Keratinocyte (primary cell): ENCODE measurements at regions not wholly inside any gene's neighbourhood (a gene's known extent, or its start where the extent isn't known, plus 50 kb on each side); places are given as distances from the start of the nearest gene placed in this dataset.

Experiments used
- EZH2 ChIP-seq: IDR thresholded peaks from one replicate; pipeline ENCODE4 v1.6.1; 2012; ENCODE audit warnings: inconsistent platforms, mild to moderate bottlenecking, low read length, moderate library complexity
- TF ChIP-seq, protein P1 (sequence below), 3 experiments: IDR thresholded peaks in 1 of 3; conservative IDR thresholded peaks in 1 of 3; optimal IDR thresholded peaks in 1 of 3; 2 replicates in 2 of 3; 3 replicates in 1 of 3; pipeline versions ENCODE3 to v1.5.1; 2011; ENCODE audit warnings: low read length in 3 of 3, mild to moderate bottlenecking in 3 of 3, moderate library complexity in 2 of 3, control low read depth in 1 of 3, inconsistent platforms in 1 of 3; ENCODE audit not compliant: insufficient read depth in 2 of 3; ENCODE audit errors: extremely low read depth in 1 of 3

DNA sequence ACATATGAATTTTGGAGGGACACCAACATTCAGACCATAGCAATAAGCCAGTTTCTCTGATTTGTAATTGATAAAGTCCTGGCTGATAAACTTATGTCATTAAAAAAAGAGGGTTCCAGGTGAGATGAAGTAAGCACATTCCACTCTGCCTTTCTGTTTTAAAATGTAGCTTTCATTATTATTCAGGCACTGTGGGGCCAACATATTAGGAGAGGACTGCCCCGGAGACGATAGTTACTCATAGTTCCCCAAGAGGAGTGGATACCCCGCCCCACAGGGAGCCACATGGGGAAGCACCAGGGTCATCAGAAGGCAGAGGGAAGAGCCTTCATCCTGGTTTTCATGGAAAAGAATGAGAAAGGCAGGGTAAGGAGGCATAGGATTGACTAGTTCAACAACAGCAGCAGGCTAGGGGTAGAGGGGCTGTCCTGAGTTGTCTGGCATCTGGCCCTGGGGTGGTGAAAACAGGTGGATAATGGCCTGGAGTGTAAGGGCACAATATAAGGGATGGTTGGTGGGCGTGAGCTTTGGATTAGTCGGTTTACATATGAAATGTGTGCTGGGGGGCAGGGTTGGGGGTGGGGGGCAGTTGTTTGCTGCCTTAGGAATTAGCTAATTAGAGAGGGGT is 78.7 kb upstream of the PROK2 start:
- TF ChIP-seq, protein P1, sequence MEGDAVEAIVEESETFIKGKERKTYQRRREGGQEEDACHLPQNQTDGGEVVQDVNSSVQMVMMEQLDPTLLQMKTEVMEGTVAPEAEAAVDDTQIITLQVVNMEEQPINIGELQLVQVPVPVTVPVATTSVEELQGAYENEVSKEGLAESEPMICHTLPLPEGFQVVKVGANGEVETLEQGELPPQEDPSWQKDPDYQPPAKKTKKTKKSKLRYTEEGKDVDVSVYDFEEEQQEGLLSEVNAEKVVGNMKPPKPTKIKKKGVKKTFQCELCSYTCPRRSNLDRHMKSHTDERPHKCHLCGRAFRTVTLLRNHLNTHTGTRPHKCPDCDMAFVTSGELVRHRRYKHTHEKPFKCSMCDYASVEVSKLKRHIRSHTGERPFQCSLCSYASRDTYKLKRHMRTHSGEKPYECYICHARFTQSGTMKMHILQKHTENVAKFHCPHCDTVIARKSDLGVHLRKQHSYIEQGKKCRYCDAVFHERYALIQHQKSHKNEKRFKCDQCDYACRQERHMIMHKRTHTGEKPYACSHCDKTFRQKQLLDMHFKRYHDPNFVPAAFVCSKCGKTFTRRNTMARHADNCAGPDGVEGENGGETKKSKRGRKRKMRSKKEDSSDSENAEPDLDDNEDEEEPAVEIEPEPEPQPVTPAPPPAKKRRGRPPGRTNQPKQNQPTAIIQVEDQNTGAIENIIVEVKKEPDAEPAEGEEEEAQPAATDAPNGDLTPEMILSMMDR (optimal IDR thresholded peaks at IDR 0.05 in 1 of 3, IDR thresholded peaks at IDR 0.05 in 1 of 3, conservative IDR thresholded peaks at IDR 0.05 in 1 of 3; ENCODE audit: extremely low read depth in 1 of 3, insufficient read depth in 2 of 3, low read length in 3 of 3), result no peak
- no peak for TF ChIP-seq EZH2
